Aorta (tissue), 5 donors: ENCODE measurements at regions not wholly inside any gene's neighbourhood (a gene's known extent, or its start where the extent isn't known, plus 50 kb on each side); places are given as distances from the start of the nearest gene placed in this dataset.

Experiments
- ATAC-seq: fragments of 200-7000 bp; cut with Tn5 transposase; one replicate; pipeline ENCODE4 v1.9.1; 2022; ENCODE audit warnings: moderate library complexity; ENCODE audit not compliant: low FRiP score
- DNase-seq, 2 donors: peaks; one replicate each; pipeline ENCODE4 v3.0.0-alpha.2; 2020
- H3K27ac ChIP-seq, 2 donors: one replicate each; pipeline ENCODE4 v1.5.1; 2013; ENCODE audit warnings: low read length in 2 of 2, mild to moderate bottlenecking in 2 of 2, moderate library complexity in 2 of 2, control low read depth in 1 of 2, inconsistent platforms in 1 of 2, low read depth in 1 of 2
- H3K27me3 ChIP-seq, 2 donors: one replicate each; pipeline ENCODE4 v1.6.1; 2013; ENCODE audit warnings: control low read depth in 1 of 2, low read length in 1 of 2, mild to moderate bottlenecking in 1 of 2, moderate library complexity in 1 of 2; ENCODE audit not compliant: insufficient read depth in 2 of 2, control insufficient read depth in 1 of 2
- H3K36me3 ChIP-seq, 2 donors: one replicate each; pipeline ENCODE4 v1.6.1; 2013; ENCODE audit warnings: control low read depth in 1 of 2, low read length in 1 of 2, mild to moderate bottlenecking in 1 of 2; ENCODE audit not compliant: insufficient read depth in 2 of 2, control insufficient read depth in 1 of 2
- H3K4me1 ChIP-seq, 2 donors: one replicate each; pipeline ENCODE4 v1.6.1; 2013; ENCODE audit warnings: low read length in 2 of 2, control low read depth in 1 of 2, mild to moderate bottlenecking in 1 of 2, moderate library complexity in 1 of 2; ENCODE audit not compliant: insufficient read depth in 2 of 2, control insufficient read depth in 1 of 2
- H3K4me3 ChIP-seq, 2 donors: one replicate each; pipeline ENCODE4 v1.5.1; 2013; ENCODE audit warnings: low read length in 2 of 2, control low read depth in 1 of 2, mild to moderate bottlenecking in 1 of 2
- H3K9me3 ChIP-seq: one replicate; pipeline ENCODE4 v1.6.1; 2013; ENCODE audit warnings: mild to moderate bottlenecking, low read length; ENCODE audit not compliant: control insufficient read depth
- WGBS, 2 donors: extraction: QIAGEN DNeasy Blood & Tissue Kit; methylation state at CpG; one replicate each; pipeline ENCODE4 v1.1.7; 2013; 5-methylcytosine and 5-hydroxymethylcytosine counted together
- intact Hi-C, 2 donors: fragments of 100-400 bp; cut with DNase I; formaldehyde crosslinking; loops; one replicate each; pipeline versions ENCODE4 v1.14.2 to v1.15.0; 2022
- donor health status: healthy with polysubstance abuse.
- donor health status: Bipolar disorder and iron deficiency.
- donor health status: DM: no; HTN: no; CAD: no.
- donor health status: DM: no; HTN: no; CAD: no.
- donor health status: DM: yes; HTN: yes; CAD: no.

DNA sequence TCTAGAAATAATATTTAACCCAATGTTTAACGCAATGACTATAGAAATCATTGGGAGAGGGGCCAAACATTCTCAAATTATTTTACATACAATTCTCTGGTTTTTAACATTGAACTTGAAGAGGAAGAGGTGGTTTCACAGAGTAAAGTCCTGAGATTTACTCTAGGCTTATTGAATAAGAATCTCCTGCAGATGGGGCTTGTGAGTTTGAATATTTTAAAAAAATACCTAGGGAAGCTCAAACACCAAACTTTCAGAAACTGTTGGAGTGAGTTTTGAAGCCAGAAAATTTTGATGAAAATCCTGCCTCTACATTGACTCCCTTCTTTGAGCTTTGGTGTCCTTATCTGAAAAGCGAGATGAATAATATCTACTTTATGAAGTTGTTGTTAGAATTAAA lies 906.6 kb downstream of the TUSC7 start:
- no peak overlapping the region for H3K4me3 ChIP-seq
- DNase-seq (no peak), ATAC-seq (no peak)
- H3K9me3 ChIP-seq = no peaks in the 10 kb centered on the region
- 95% methylated on average over 2 of the region's 2 CpGs for WGBS, 2 donors
- no peaks in the 10 kb centered on the region for H3K36me3 ChIP-seq
- intact Hi-C loops = no loop called here
- H3K27ac ChIP-seq = no peak overlapping the region
- no peaks in the 10 kb centered on the region for H3K4me1 ChIP-seq
- H3K27me3 ChIP-seq = no peaks in the 10 kb centered on the region

DNA sequence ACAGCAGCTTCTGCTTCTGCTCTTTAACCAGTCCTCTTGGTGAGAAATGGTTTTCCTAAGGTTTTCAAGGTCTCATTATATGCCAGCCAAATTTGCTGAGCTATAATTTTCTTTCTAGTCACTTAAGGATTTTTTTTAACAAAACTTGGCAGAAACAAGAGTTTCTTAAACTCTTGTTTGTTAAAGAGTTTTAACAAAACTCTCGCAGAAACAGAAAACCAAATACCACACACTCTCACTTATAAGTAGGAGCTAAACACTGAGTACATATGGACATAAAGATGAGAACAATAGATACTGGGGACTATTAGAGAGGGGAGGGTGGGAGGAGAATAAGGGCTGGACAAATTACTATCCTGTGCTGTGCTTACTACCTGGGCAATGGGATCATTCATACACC lies 908.3 kb downstream of the TUSC7 start:
- Histone ChIP-seq H3K4me1 (no peaks in the 10 kb centered on the region), H3K9me3 (no peaks in the 10 kb centered on the region), H3K27me3 (no peaks in the 10 kb centered on the region), H3K27ac (no peak overlapping the region), H3K36me3 (no peaks in the 10 kb centered on the region), H3K4me3 (no peak overlapping the region)
- WGBS, 2 donors = 16 to 18% methylated on average over 1 of the region's 1 CpG
- no peak for DNase-seq
- no peak for ATAC-seq
- intact Hi-C loops = no loop called here

DNA sequence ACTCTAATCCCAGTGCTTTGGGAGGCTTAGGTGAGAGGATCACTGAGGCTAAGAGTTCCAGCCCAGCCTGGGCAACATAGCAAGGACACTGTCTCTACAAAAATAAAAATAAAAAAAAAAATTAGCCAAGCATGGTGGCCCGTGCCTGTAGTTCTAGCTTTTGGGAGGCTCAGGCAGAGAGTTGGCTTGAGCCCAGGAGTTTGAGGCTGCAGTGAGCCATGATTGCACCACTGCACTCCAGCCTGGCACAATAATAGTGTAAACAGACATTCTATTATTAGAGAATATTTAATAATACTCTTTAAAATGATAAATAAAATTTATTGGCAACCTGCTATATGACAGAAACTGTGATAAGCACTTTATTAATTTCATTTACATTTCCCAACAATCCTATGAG lies 908.9 kb downstream of the TUSC7 start:
- Histone ChIP-seq H3K27me3 (no peaks in the 10 kb centered on the region), H3K9me3 (no peaks in the 10 kb centered on the region), H3K27ac (no peak overlapping the region), H3K4me3 (no peak overlapping the region), H3K36me3 (no peaks in the 10 kb centered on the region), H3K4me1 (no peaks in the 10 kb centered on the region)
- ATAC-seq (no peak), DNase-seq (no peak)
- WGBS, 2 donors = 4 to 9% methylated on average over 1 of the region's 1 CpG
- intact Hi-C loops = no loop called here

DNA sequence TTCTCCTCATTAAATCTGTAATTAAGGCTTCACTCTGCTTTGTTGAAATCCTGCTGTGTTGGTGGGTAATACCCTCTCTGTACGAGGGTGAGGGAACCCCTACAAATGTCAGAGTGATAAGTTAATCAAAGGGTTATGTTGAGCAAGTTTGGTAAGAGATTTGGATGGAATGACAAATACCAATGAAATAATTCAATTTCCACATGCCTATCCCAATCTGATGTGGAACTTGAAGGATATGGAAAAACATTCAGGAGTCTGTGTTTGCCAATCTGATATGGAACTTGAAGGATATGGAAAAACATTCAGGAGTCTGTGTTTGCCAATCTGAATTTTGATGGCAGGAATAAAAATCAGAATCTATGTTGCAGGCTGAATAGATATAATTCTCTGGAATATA lies 910.2 kb downstream of the TUSC7 start:
- Histone ChIP-seq H3K9me3 (no peaks in the 10 kb centered on the region), H3K4me1 (peaks cover 0 to under 1% of the 10 kb centered on the region in 2 donors), H3K27me3 (no peaks in the 10 kb centered on the region), H3K36me3 (no peaks in the 10 kb centered on the region), H3K4me3 (no peak overlapping the region), H3K27ac (no peak overlapping the region)
- intact Hi-C loops = no loop called here
- WGBS, 2 donors = 2 to 9% methylated on average over 1 of the region's 1 CpG
- DNase-seq = no peak
- ATAC-seq = no peak

DNA sequence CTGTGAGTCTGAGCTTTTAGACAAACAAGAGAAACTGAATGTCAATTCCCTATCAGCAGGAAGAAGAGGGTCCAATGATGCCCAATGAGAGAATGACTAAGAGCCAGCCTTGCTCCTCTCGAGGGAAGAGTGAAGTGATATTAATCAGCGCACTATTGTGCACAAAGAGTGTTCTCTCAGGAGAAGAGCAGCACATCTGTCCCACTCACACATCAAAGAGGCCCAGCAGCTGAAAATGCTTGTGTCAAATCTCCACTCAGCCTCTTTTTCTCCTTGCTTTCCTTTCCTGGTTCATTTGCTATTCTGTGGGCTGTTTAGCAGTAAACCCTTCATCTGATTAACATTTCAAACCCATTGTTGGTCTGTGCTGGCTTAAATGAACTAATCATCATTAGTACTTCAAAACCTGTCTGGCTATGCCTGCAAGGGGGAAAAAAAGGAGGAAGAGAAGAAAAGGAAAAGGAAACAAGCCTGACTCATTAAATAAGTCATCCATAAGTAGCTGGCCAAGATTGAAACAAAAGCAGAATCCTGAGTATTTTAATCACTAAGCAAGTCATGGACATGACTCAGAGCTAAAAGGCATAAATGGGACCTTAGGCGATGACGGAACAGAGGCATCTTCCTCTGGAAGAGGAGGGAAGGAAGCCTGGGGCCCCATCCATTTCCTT lies 912.7 kb downstream of the TUSC7 start:
- Histone ChIP-seq H3K27me3 (no peaks in the 10 kb centered on the region), H3K4me3 (no peak overlapping the region), H3K4me1 (peaks cover 0 to 3% of the 10 kb centered on the region in 2 donors), H3K36me3 (no peaks in the 10 kb centered on the region), H3K9me3 (no peaks in the 10 kb centered on the region), H3K27ac (no peak overlapping the region)
- ATAC-seq (no peak), DNase-seq (no peak)
- intact Hi-C loops = no loop called here
- 57 to 65% methylated on average over 4 of the region's 4 CpGs for WGBS, 2 donors

DNA sequence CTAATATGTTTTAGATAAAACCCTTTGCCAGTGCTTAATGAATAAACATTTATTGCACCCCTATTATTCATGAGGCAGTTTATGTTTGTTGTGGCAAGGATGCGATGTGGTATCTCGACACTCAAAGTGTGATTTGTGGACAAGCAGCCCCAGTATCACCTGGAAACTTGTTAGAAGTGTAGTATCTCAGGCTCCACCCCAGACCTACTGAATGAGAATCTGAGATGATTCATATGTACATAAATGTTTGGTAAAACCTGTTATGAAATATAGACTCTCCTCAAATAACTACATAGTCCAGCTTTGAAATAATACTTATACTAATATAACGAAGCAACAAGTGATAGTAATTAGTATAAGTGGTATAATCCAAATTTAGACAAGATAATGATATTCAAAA lies 914.8 kb downstream of the TUSC7 start:
- no peaks in the 10 kb centered on the region for H3K27me3 ChIP-seq
- no peak overlapping the region for H3K27ac ChIP-seq
- no peak for DNase-seq
- no peaks in the 10 kb centered on the region for H3K36me3 ChIP-seq
- peaks cover 2 to 7% of the 10 kb centered on the region in 2 donors for H3K4me1 ChIP-seq
- ATAC-seq = no peak
- no peak overlapping the region for H3K4me3 ChIP-seq
- WGBS, 2 donors = 92 to 95% methylated on average over 3 of the region's 3 CpGs
- intact Hi-C loops = no loop called here
- no peaks in the 10 kb centered on the region for H3K9me3 ChIP-seq

DNA sequence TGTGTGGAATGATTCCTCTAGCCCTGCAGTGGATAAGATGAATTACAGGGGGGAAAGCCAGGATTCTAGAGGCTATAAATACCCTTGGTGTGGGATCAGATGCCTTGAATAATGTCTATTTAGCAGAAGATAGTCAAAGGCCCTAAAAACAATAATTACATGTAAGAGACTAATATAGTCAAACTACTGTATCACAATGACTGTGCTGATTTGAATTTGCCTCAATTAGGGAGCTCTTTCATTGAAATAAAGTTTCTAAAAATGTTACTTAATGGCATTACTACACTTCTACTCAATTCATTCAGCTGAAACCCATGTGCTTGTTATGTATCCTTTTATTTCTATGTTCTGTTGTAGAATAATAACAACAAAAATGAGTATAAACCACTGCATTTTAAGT lies 915.6 kb downstream of the TUSC7 start:
- Histone ChIP-seq H3K4me1 (peaks cover 2 to 7% of the 10 kb centered on the region in 2 donors), H3K27ac (no peak overlapping the region), H3K27me3 (no peaks in the 10 kb centered on the region), H3K4me3 (no peak overlapping the region), H3K9me3 (no peaks in the 10 kb centered on the region), H3K36me3 (no peaks in the 10 kb centered on the region)
- intact Hi-C loops = no loop called here
- DNase-seq = no peak
- ATAC-seq = no peak

DNA sequence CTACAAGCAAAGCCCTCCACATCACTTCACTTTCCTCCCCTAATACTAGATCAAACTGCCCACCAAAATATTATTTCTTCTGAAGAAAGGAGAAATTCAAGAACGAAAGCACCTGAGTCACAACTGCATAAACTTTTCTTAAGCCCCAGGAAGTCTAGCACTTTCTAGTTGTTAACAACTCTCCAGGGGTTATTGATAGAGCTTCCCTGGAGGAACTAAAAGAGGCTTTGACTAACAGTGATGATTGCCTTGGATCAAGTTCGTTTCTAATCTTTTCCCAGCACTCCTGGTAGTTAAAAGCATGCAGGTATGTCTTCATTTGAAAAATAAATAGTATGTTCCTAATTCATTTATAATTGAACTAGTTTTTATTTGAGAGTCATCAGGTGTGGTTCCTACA lies 917.0 kb downstream of the TUSC7 start:
- H3K4me1 ChIP-seq = peaks cover 2 to 7% of the 10 kb centered on the region in 2 donors
- no peak overlapping the region for H3K4me3 ChIP-seq
- H3K27ac ChIP-seq = no peak overlapping the region
- H3K36me3 ChIP-seq = no peaks in the 10 kb centered on the region
- ATAC-seq (no peak), DNase-seq (no peak)
- 69 to 75% methylated on average over 2 of the region's 2 CpGs for WGBS, 2 donors
- no peaks in the 10 kb centered on the region for H3K27me3 ChIP-seq
- intact Hi-C loops = no loop called here
- H3K9me3 ChIP-seq = no peaks in the 10 kb centered on the region

DNA sequence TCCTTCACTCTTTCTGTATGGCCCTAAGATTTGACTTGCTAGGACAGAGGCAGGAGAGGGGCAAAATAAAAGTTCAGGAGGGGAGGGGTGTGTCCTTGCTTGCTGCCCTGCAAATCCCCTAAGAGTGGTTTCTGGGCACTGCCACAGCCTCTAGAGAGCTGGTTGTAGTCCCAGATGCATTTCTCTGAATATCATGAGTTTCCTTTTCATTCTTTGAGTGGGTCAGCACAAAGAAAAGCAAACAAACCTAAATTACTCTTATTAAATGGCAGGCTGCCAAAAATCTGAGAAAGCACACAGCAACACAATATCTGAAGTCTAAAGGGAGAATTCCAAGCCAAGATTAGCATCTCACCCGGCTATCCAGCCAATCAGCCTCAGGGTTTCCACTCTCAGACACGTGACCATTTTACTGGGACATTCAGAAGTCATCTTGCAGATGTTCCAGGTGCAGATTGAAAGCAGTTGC lies 919.3 kb downstream of the TUSC7 start:
- peaks cover 2 to 7% of the 10 kb centered on the region in 2 donors for H3K4me1 ChIP-seq
- no peak overlapping the region for H3K27ac ChIP-seq
- DNase-seq = peak in 1 of 2 donors; percentile 40
- intact Hi-C loops = no loop called here
- WGBS, 2 donors = 3 to 5% methylated on average over 2 of the region's 2 CpGs
- H3K4me3 ChIP-seq = no peak overlapping the region
- peak; percentile 49 for ATAC-seq
- H3K27me3 ChIP-seq = no peaks in the 10 kb centered on the region
- no peaks in the 10 kb centered on the region for H3K9me3 ChIP-seq
- H3K36me3 ChIP-seq = no peaks in the 10 kb centered on the region
